Upper lobe of left lung (tissue), 6 donors: ENCODE measurements at regions not wholly inside any gene's neighbourhood (a gene's known extent, or its start where the extent isn't known, plus 50 kb on each side); places are given as distances from the start of the nearest gene placed in this dataset.
"Not testable (repeated sequence)": the region's sequence is repeated elsewhere in the genome, so short reads cannot be mapped to it uniquely, and the experiment has no call there.

Experiments
- ATAC-seq, 2 donors: fragments of 200-7000 bp; cut with Tn5 transposase; one replicate each; pipeline ENCODE4 v1.9.1; 2022; ENCODE audit warnings: mild to moderate bottlenecking in 2 of 2, moderate library complexity in 2 of 2; ENCODE audit not compliant: low FRiP score in 2 of 2
- DNase-seq, 2 donors: peaks; one replicate each; pipeline ENCODE4 v3.0.0-alpha.2; 2019 to 2020
- H3K27ac ChIP-seq, 4 donors: fragments of 200-600 bp; sonication (generic); one replicate each; pipeline ENCODE4 v1.5.1; 2016 to 2019
- H3K27me3 ChIP-seq, 4 donors: fragments of 200-600 bp; sonication (generic); one replicate each; pipeline ENCODE4 v1.5.1; 2017 to 2019
- H3K36me3 ChIP-seq, 4 donors: fragments of 200-600 bp; sonication (generic); one replicate each; pipeline ENCODE4 v1.5.1; 2016 to 2019
- H3K4me1 ChIP-seq, 4 donors: fragments of 200-600 bp; sonication (generic); one replicate each; pipeline ENCODE4 v1.5.1; 2018 to 2019
- H3K4me3 ChIP-seq, 4 donors: fragments of 200-600 bp; sonication (generic); one replicate each; pipeline ENCODE4 v1.5.1; 2017 to 2019; ENCODE audit warnings: mild to moderate bottlenecking in 2 of 4, moderate library complexity in 1 of 4
- H3K9me3 ChIP-seq, 4 donors: fragments of 200-600 bp; sonication (generic); one replicate each; pipeline ENCODE4 v1.5.1; 2018 to 2019
- EP300 ChIP-seq, 4 donors: sonication (generic); formaldehyde crosslinking; IDR thresholded peaks; one replicate each; pipeline ENCODE4 v1.5.1; 2017; ENCODE audit warnings: antibody characterized with exemption in 4 of 4, control low read depth in 2 of 4
- POLR2A ChIP-seq, 4 donors: fragments of 450-650 bp; IDR thresholded peaks; one replicate each; pipeline ENCODE4 v1.5.1; 2016 to 2017; ENCODE audit warnings: antibody characterized with exemption in 4 of 4, mild to moderate bottlenecking in 2 of 4
- POLR2AphosphoS5 ChIP-seq, 2 donors: sonication (generic); formaldehyde crosslinking; IDR thresholded peaks; one replicate each; pipeline ENCODE4 v1.5.1; 2017; ENCODE audit warnings: antibody characterized with exemption in 2 of 2
- WGBS, 2 donors: methylation state at CpG; one replicate each; pipeline ENCODE4 v1.1.5; 2017 to 2018; 5-methylcytosine and 5-hydroxymethylcytosine counted together
- TF ChIP-seq, protein P1 (sequence below), 6 experiments: fragments of 450-650 bp in 4 of 6; fragments of 200-600 bp in 2 of 6; sonication (generic) in 2 of 6; IDR thresholded peaks; one replicate each; pipeline ENCODE4 v1.5.1; 2016 to 2019; ENCODE audit warnings: antibody characterized with exemption in 6 of 6
- donor health status: DM: no; HTN: no; CAD: no; lungs with moderate emphysema.
- donor health status: DM: no; HTN: yes; CAD: no; lungs with severe emphysema.

DNA sequence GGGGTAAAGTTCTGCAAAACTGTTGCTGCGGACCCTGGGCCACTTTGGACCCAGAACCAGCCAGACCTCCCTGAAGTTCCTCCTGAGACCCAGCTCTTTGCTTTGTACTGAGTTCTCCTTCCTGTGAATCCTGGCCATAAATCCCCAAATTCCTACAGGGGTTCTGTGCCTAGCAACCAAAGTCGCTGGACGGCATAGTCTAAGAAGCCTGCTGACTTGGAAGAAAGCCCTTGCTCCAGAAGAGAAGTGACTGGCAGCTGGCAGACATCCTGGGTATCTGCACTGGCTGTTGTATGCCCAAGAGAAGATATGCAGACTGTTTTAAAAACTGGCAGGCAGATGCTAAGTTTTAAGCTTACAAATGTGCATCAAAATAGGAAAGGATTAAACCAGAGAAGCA lies 99.9 kb upstream of the SLC24A4 start:
- Histone ChIP-seq H3K4me3 (no peak overlapping the region), H3K36me3 (no peaks in the 10 kb centered on the region), H3K9me3 (no peaks in the 10 kb centered on the region), H3K27me3 (no peaks in the 10 kb centered on the region), H3K4me1 (no peaks in the 10 kb centered on the region), H3K27ac (no peak overlapping the region)
- DNase-seq (no peak), ATAC-seq (no peak)
- no peak for TF ChIP-seq POLR2A (IDR thresholded peaks at IDR 0.05)
- no peak for TF ChIP-seq POLR2AphosphoS5 (IDR thresholded peaks at IDR 0.05)
- TF ChIP-seq, protein P1, sequence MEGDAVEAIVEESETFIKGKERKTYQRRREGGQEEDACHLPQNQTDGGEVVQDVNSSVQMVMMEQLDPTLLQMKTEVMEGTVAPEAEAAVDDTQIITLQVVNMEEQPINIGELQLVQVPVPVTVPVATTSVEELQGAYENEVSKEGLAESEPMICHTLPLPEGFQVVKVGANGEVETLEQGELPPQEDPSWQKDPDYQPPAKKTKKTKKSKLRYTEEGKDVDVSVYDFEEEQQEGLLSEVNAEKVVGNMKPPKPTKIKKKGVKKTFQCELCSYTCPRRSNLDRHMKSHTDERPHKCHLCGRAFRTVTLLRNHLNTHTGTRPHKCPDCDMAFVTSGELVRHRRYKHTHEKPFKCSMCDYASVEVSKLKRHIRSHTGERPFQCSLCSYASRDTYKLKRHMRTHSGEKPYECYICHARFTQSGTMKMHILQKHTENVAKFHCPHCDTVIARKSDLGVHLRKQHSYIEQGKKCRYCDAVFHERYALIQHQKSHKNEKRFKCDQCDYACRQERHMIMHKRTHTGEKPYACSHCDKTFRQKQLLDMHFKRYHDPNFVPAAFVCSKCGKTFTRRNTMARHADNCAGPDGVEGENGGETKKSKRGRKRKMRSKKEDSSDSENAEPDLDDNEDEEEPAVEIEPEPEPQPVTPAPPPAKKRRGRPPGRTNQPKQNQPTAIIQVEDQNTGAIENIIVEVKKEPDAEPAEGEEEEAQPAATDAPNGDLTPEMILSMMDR (IDR thresholded peaks at IDR 0.05) = no peak
- no peak for TF ChIP-seq EP300 (IDR thresholded peaks at IDR 0.05)
- 76% methylated on average over 3 of the region's 3 CpGs; no CpG with 5 or more reads in 1 of the 2 donors for WGBS, 2 donors

DNA sequence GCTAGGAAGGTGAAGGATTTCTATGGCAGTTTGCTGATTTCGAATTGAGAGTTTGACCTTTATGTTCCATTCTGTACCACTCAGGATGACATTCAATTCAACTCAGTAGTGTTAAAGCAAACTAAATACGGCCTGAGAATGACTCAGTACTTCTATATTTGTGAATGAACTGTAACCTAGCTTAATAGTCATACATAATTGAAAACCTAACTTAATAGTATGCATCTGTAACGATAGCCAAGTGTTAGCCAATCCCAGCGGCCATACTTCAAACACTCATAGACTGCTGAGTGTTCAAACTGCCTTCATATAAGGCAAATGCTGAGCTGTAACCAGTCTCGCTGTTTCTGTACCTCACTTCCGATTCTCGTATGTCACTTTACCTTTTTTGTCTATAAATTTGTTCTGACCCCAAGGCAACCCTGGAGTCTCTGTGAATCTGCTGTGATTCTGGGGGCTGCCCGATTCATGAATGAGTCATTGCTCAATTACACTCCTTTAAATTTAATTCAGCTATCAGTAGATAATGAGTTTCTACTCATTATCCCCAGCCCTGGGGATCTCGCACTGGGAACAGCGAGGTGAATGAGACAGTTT lies 98.5 kb upstream of the SLC24A4 start:
- Histone ChIP-seq H3K36me3 (no peaks in the 10 kb centered on the region), H3K27ac (no peak overlapping the region), H3K4me3 (no peak overlapping the region), H3K27me3 (no peaks in the 10 kb centered on the region), H3K4me1 (no peaks in the 10 kb centered on the region), H3K9me3 (no peaks in the 10 kb centered on the region)
- ATAC-seq = no peak
- WGBS, 2 donors = 67 to 74% methylated on average over 10 of the region's 10 CpGs
- no peak for DNase-seq
- TF ChIP-seq EP300 (IDR thresholded peaks at IDR 0.05) = no peak
- TF ChIP-seq, protein P1 (IDR thresholded peaks at IDR 0.05) = no peak
- TF ChIP-seq POLR2A (IDR thresholded peaks at IDR 0.05) = no peak
- TF ChIP-seq POLR2AphosphoS5 (IDR thresholded peaks at IDR 0.05) = no peak

DNA sequence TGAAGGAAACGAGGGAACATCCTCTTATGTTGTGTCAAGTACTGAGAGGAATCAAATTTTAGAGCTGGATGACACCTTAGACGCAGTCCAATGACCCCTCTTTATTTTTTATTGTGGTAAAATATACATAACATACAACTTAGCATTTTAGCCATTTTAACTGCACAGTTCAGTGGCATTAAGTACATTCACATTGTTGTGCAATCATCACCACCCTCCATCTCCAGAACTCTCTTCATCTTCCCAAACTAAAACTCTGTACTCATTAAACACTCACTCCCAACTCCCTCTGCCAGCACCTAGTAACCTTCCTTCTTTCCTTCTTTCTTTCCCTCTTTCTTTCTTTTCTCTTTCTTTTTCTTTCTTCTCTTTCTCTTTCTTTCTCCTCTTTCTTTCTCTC lies 97.2 kb upstream of the SLC24A4 start:
- H3K9me3 ChIP-seq = no peaks in the 10 kb centered on the region
- ATAC-seq = no peak
- H3K4me1 ChIP-seq = no peaks in the 10 kb centered on the region
- H3K27ac ChIP-seq = no peak overlapping the region
- H3K4me3 ChIP-seq = no peak overlapping the region
- 47 to 66% methylated on average over 2 of the region's 2 CpGs for WGBS, 2 donors
- no peaks in the 10 kb centered on the region for H3K27me3 ChIP-seq
- no peaks in the 10 kb centered on the region for H3K36me3 ChIP-seq
- TF ChIP-seq POLR2A (IDR thresholded peaks at IDR 0.05) (no peak), EP300 (IDR thresholded peaks at IDR 0.05) (no peak), POLR2AphosphoS5 (IDR thresholded peaks at IDR 0.05) (no peak)
- TF ChIP-seq, protein P1 (IDR thresholded peaks at IDR 0.05) = no peak
- DNase-seq = no peak

DNA sequence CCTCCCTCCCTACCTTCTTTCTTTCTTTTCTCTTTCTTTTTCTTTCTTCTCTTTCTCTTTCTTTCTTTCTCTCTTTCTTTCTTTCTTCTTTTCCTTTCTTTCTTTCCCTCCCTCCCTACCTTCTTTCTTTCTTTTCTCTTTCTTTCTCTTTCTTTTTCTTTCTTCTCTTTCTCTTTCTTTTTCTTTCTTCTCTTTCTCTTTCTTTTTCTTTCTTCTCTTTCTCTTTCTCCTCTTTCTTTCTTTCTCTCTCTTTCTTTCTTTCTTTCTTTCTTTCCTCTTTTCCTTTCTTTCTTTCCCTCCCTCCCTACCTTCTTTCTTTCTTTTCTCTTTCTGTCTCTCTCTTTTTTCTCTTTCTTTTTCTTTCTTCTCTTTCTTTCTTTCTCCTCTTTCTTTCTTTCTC lies 96.8 kb upstream of the SLC24A4 start:
- not testable (repeated sequence) for H3K27me3 ChIP-seq, ATAC-seq, H3K9me3 ChIP-seq, H3K4me3 ChIP-seq, DNase-seq, H3K27ac ChIP-seq, H3K36me3 ChIP-seq, H3K4me1 ChIP-seq

- TF ChIP-seq POLR2AphosphoS5 (IDR thresholded peaks at IDR 0.05) (no peak), POLR2A (IDR thresholded peaks at IDR 0.05) (no peak), EP300 (IDR thresholded peaks at IDR 0.05) (no peak)
- TF ChIP-seq, protein P1 (IDR thresholded peaks at IDR 0.05) = no peak
- Histone ChIP-seq H3K36me3 (no peaks in the 10 kb centered on the region), H3K4me3 (no peak overlapping the region), H3K4me1 (no peaks in the 10 kb centered on the region), H3K27me3 (no peaks in the 10 kb centered on the region), H3K9me3 (no peaks in the 10 kb centered on the region), H3K27ac (no peak overlapping the region)
- no peak for ATAC-seq
- DNase-seq = no peak
- WGBS, 2 donors = 79 to 83% methylated on average over 9 of the region's 9 CpGs
These were observed 86.6 kb upstream of the SLC24A4 start for GRCh38 chr14:92236243-92236900.
